OCI-LY1 (cell line): ENCODE measurements at regions not wholly inside any gene's neighbourhood (a gene's known extent, or its start where the extent isn't known, plus 50 kb on each side); places are given as distances from the start of the nearest gene placed in this dataset.

Experiments
- H2AFZ ChIP-seq: fragments of 200-600 bp; sonication (generic), shearing (Covaris generic); 2 replicates; pipeline ENCODE4 v1.6.0; 2014; ENCODE audit warnings: antibody characterized with exemption, mild to moderate bottlenecking, low read length
- H3F3A ChIP-seq: fragments of 200-600 bp; sonication (generic), shearing (Covaris generic); 2 replicates; pipeline ENCODE4 v1.6.0; 2014; ENCODE audit warnings: mild to moderate bottlenecking, antibody characterized with exemption, low read length, moderate library complexity; ENCODE audit not compliant: insufficient read depth
- H3K27ac ChIP-seq: fragments of 200-600 bp; sonication (generic); 2 replicates; pipeline ENCODE4 v1.5.1; 2014; ENCODE audit warnings: low read length, mixed run types, mild to moderate bottlenecking, low read depth; ENCODE audit not compliant: poor library complexity, severe bottlenecking
- H3K27me3 ChIP-seq: fragments of 200-600 bp; sonication (generic); 2 replicates; pipeline ENCODE4 v1.6.0; 2014; ENCODE audit warnings: antibody characterized with exemption, mild to moderate bottlenecking, low read length, moderate library complexity; ENCODE audit not compliant: insufficient read depth
- H3K36me3 ChIP-seq: fragments of 200-600 bp; sonication (generic); 2 replicates; pipeline ENCODE4 v1.6.1; 2014; ENCODE audit warnings: mild to moderate bottlenecking, antibody characterized with exemption, low read length, moderate library complexity, mixed read lengths; ENCODE audit not compliant: insufficient read depth
- H3K4me1 ChIP-seq: fragments of 200-600 bp; sonication (generic); 2 replicates; pipeline ENCODE4 v1.5.1; 2014; ENCODE audit warnings: mild to moderate bottlenecking, low read length, moderate library complexity; ENCODE audit not compliant: insufficient read depth, severe bottlenecking
- H3K4me2 ChIP-seq: fragments of 200-600 bp; sonication (generic), shearing (Covaris generic); 2 replicates; pipeline ENCODE4 v1.6.1; 2014; ENCODE audit warnings: low read length
- H3K4me3 ChIP-seq: fragments of 200-600 bp; sonication (generic); 2 replicates; pipeline ENCODE4 v1.5.1; 2014; ENCODE audit warnings: low read length, low read depth, mild to moderate bottlenecking, mixed read lengths; ENCODE audit not compliant: poor library complexity, severe bottlenecking
- H3K79me2 ChIP-seq: fragments of 200-600 bp; shearing (Covaris generic); 2 replicates; pipeline ENCODE4 v1.6.1; 2016; ENCODE audit warnings: mixed run types, low read length, mixed read lengths; ENCODE audit not compliant: insufficient read depth
- H3K9ac ChIP-seq: fragments of 200-600 bp; sonication (generic), shearing (Covaris generic); 2 replicates; pipeline ENCODE4 v1.6.1; 2014; ENCODE audit warnings: mild to moderate bottlenecking, low read length, mixed read lengths
- H3K9me2 ChIP-seq: fragments of 200-600 bp; sonication (generic), shearing (Covaris generic); 2 replicates; pipeline ENCODE4 v1.6.1; 2014; ENCODE audit warnings: low read depth, mild to moderate bottlenecking, low read length, mixed read lengths
- H3K9me3 ChIP-seq: fragments of 200-600 bp; shearing (Covaris generic); 2 replicates; pipeline ENCODE4 v1.6.1; 2014; ENCODE audit warnings: low read length, mixed read lengths
- H4K20me1 ChIP-seq: fragments of 200-600 bp; sonication (generic), shearing (Covaris generic); 2 replicates; pipeline ENCODE4 v1.6.0; 2016; ENCODE audit warnings: mild to moderate bottlenecking, low read length; ENCODE audit not compliant: insufficient read depth
- EZH2 ChIP-seq: fragments of 200-600 bp; sonication (generic), shearing (Covaris generic); IDR thresholded peaks from 2 replicates; pipeline ENCODE4 v1.8.0; 2017; ENCODE audit warnings: borderline replicate concordance, mixed run types, mild to moderate bottlenecking, antibody characterized with exemption, low read length, moderate library complexity, mixed read lengths
- TF ChIP-seq, protein P1 (sequence below): fragments of 200-600 bp; sonication (generic), shearing (Covaris generic); IDR thresholded peaks from 2 replicates; pipeline ENCODE4 v1.5.1; 2017; ENCODE audit warnings: mild to moderate bottlenecking, antibody characterized with exemption, low read length, moderate library complexity, mixed read lengths

DNA sequence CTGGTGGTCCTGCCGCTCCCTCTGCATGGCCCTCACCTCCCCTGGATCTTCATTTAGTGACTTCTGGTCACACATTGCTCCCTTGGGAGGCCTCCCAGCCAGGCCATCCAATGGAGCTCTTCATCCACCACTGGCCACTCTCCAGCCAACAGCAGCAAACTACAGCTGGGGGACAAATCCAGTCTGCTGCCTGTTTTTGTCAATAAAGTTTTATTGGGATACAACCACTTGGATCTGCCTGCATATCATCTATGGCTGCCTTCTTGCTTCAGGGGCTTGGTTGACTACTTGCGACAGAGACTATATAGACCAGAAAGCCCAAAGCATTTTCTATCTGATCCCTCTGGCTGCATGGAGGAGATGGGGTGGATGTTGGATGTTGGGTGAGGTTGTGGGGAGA lies 156.6 kb upstream of the SULF2 start:
- Histone ChIP-seq H3F3A (no peaks in the 10 kb centered on the region), H4K20me1 (no peaks in the 10 kb centered on the region)

DNA sequence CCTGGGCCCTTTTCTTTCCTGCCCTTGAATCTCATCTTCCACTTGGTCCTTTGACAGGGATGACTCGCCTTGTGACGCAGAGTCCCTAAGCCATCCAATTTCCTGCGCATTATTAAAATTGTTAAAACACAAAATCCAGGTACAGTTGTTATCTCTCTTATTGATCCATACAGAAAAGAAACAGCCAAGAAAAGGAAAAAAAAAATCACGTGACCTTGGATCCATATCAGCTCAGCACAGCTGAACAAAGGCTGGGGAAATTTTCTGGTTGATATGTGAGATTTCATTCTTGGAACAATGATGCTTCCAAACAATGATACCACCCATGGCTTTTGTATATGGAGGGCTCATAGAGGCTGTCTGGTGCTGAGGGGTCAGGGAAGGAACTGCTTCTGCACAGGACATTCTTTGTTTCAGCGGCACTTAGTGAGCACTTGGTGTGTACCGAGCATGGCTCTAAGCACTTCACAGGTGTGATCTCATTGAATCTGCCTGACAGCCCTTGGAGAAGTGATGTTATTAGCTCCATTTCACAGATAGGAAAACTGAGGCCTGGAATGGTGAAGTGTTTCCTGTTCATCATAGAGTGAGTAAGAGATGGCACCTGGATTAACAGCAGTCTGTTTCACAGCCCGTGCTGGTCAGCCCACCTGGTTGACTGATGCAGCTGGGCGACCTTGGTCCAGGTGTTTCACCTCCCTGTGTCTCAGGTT lies 155.0 kb upstream of the SULF2 start:
- H3K27ac ChIP-seq: no peak overlapping the region
- H3F3A ChIP-seq: no peaks in the 10 kb centered on the region
- H2AFZ ChIP-seq: no peak overlapping the region
- H3K4me1 ChIP-seq: no peaks in the 10 kb centered on the region
- H4K20me1 ChIP-seq: no peaks in the 10 kb centered on the region
- TF ChIP-seq, protein P1, sequence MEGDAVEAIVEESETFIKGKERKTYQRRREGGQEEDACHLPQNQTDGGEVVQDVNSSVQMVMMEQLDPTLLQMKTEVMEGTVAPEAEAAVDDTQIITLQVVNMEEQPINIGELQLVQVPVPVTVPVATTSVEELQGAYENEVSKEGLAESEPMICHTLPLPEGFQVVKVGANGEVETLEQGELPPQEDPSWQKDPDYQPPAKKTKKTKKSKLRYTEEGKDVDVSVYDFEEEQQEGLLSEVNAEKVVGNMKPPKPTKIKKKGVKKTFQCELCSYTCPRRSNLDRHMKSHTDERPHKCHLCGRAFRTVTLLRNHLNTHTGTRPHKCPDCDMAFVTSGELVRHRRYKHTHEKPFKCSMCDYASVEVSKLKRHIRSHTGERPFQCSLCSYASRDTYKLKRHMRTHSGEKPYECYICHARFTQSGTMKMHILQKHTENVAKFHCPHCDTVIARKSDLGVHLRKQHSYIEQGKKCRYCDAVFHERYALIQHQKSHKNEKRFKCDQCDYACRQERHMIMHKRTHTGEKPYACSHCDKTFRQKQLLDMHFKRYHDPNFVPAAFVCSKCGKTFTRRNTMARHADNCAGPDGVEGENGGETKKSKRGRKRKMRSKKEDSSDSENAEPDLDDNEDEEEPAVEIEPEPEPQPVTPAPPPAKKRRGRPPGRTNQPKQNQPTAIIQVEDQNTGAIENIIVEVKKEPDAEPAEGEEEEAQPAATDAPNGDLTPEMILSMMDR: no peak
- TF ChIP-seq EZH2: no peak
- no peak overlapping the region for H3K4me3 ChIP-seq
- H3K36me3 ChIP-seq: no peaks in the 10 kb centered on the region
- no peak overlapping the region for H3K4me2 ChIP-seq
- H3K9me3 ChIP-seq: no peaks in the 10 kb centered on the region
- no peaks in the 10 kb centered on the region for H3K9me2 ChIP-seq
- no peaks in the 10 kb centered on the region for H3K79me2 ChIP-seq
- H3K9ac ChIP-seq: no peak overlapping the region
- H3K27me3 ChIP-seq: no peaks in the 10 kb centered on the region; the same call in 1 of the 2 replicates

More for the DNA sequence above, 156.6 kb upstream of the SULF2 start:
- no peak overlapping the region for H3K4me2 ChIP-seq
- no peak overlapping the region for H3K9ac ChIP-seq
- no peak overlapping the region for H3K4me3 ChIP-seq
- no peaks in the 10 kb centered on the region for H3K9me2 ChIP-seq
- H3K27me3 ChIP-seq: no peaks in the 10 kb centered on the region; the same call in 1 of the 2 replicates
- no peak overlapping the region for H3K27ac ChIP-seq
- H3K4me1 ChIP-seq: no peaks in the 10 kb centered on the region
- no peaks in the 10 kb centered on the region for H3K79me2 ChIP-seq
- H3K9me3 ChIP-seq: no peaks in the 10 kb centered on the region
- H3K36me3 ChIP-seq: no peaks in the 10 kb centered on the region
- TF ChIP-seq, protein P1: no peak
- TF ChIP-seq EZH2: no peak
- H2AFZ ChIP-seq: no peak overlapping the region

DNA sequence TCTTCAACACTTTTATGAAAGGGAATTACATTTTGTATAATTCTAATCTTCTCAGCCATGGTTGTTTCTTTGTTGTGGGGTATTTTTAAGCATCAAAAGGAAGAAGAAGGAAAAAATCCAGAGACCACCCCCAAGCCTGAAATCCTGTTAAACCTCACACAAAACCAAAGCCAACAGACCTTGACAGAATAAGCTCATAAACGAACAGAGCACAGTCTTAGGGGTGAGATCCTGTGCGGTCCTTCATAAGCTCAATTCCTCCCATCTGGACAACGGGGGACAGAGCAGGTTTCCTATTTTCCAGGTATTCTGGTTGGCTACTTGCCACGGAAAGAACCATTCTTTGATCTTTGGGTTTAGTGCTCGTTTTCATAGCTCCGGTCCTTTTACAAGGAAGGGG lies 151.3 kb upstream of the SULF2 start:
- Histone ChIP-seq H3K4me2 (no peak overlapping the region), H3K9me2 (no peaks in the 10 kb centered on the region), H3K4me1 (no peaks in the 10 kb centered on the region), H2AFZ (no peak overlapping the region), H3K27ac (no peak overlapping the region), H3K4me3 (no peak overlapping the region), H3F3A (no peaks in the 10 kb centered on the region), H3K79me2 (no peaks in the 10 kb centered on the region), H3K9me3 (no peaks in the 10 kb centered on the region), H3K9ac (no peak overlapping the region), H3K36me3 (no peaks in the 10 kb centered on the region), H4K20me1 (no peaks in the 10 kb centered on the region), H3K27me3 (no peaks in the 10 kb centered on the region; the same call in 1 of the 2 replicates)
- TF ChIP-seq EZH2: no peak
- TF ChIP-seq, protein P1: no peak
